ENCODE measurements at regions not wholly inside any gene's neighbourhood (a gene's known extent, or its start where the extent isn't known, plus 50 kb on each side); places are given as distances from the start of the nearest gene placed in this dataset.

GRCh38 chr4:123649250-123649644, 252.7 kb downstream of the SPRY1 start:
- no peak for TF ChIP-seq ELF4 (IDR thresholded peaks at IDR 0.05)
- TF ChIP-seq SP1 (IDR thresholded peaks at IDR 0.05): no peak
- no peak for TF ChIP-seq FOXK2 (IDR thresholded peaks at IDR 0.05)
- no peak for TF ChIP-seq BHLHE40 (IDR thresholded peaks at IDR 0.05; ENCODE audit: borderline replicate concordance)
- TF ChIP-seq ARNT (IDR thresholded peaks at IDR 0.05): no peak
- TF ChIP-seq SUZ12 (IDR thresholded peaks at IDR 0.05): no peak
- no peak for TF ChIP-seq CTBP1 (IDR thresholded peaks at IDR 0.05; ENCODE audit: borderline replicate concordance)
- TF ChIP-seq LEF1 (IDR thresholded peaks at IDR 0.05; ENCODE audit: borderline replicate concordance): no peak
- no peak for TF ChIP-seq TARDBP (IDR thresholded peaks at IDR 0.05)
- no peak for TF ChIP-seq PKNOX1 (IDR thresholded peaks at IDR 0.05)
